ENCODE measurements at regions not wholly inside any gene's neighbourhood (a gene's known extent, or its start where the extent isn't known, plus 50 kb on each side); places are given as distances from the start of the nearest gene placed in this dataset.

GRCh38 chr14:49485290-49485689 lies 100.9 kb downstream of the RPS29 start:
- no peak for TF ChIP-seq CTCF (IDR thresholded peaks at IDR 0.05)
- TF ChIP-seq ZFX (IDR thresholded peaks at IDR 0.05; ENCODE audit: borderline replicate concordance) = no peak

All from 22Rv1 (cell line).